Dermis microvascular lymphatic vessel endothelial cell (primary cell): ENCODE measurements at regions not wholly inside any gene's neighbourhood (a gene's known extent, or its start where the extent isn't known, plus 50 kb on each side); places are given as distances from the start of the nearest gene placed in this dataset.

Source experiments
- DNase-seq, 2 donors: peaks; one replicate each; pipeline versions ENCODE4 v3.0.0 to v3.0.0-alpha.2; 2010; ENCODE audit warnings: low read depth in 2 of 2

GRCh38 chr11:80182901-80183300 lies 742.1 kb upstream of the TENM4 start:
- no peak for DNase-seq

GRCh38 chr11:80173371-80174136 lies 732.7 kb upstream of the TENM4 start:
- DNase-seq = no peak

- DNase-seq = no peak
Measured at GRCh38 chr11:80168796-80169195, 728.0 kb upstream of the TENM4 start.

- no peak for DNase-seq
Measured at GRCh38 chr11:80167766-80168165, 726.9 kb upstream of the TENM4 start.

GRCh38 chr11:80165744-80166143 lies 724.9 kb upstream of the TENM4 start:
- no peak for DNase-seq

GRCh38 chr11:80163441-80163840 lies 722.6 kb upstream of the TENM4 start:
- no peak for DNase-seq

GRCh38 chr11:80163011-80163410 lies 722.2 kb upstream of the TENM4 start:
- DNase-seq = no peak

GRCh38 chr11:80162387-80162786 lies 721.6 kb upstream of the TENM4 start:
- no peak for DNase-seq

GRCh38 chr11:80157447-80157846 lies 716.6 kb upstream of the TENM4 start:
- no peak for DNase-seq

- no peak for DNase-seq
Measured at GRCh38 chr11:80156062-80156461, 715.2 kb upstream of the TENM4 start.

- no peak for DNase-seq
Measured at GRCh38 chr11:80155412-80156017, 714.7 kb upstream of the TENM4 start.

GRCh38 chr11:80146232-80146631 lies 705.4 kb upstream of the TENM4 start:
- no peak for DNase-seq

- no peak for DNase-seq
Measured at GRCh38 chr11:80144897-80145594, 704.2 kb upstream of the TENM4 start.

GRCh38 chr11:80136991-80137390 lies 696.2 kb upstream of the TENM4 start:
- no peak for DNase-seq

GRCh38 chr11:80129396-80129795 lies 688.6 kb upstream of the TENM4 start:
- no peak for DNase-seq

- no peak for DNase-seq
Measured at GRCh38 chr11:80122211-80122610, 681.4 kb upstream of the TENM4 start.

GRCh38 chr11:80118073-80118472 lies 677.2 kb upstream of the TENM4 start:
- no peak for DNase-seq

- no peak for DNase-seq
Measured at GRCh38 chr11:80116796-80117195, 676.0 kb upstream of the TENM4 start.

- DNase-seq = no peak
Measured at GRCh38 chr11:80109652-80110051, 668.8 kb upstream of the TENM4 start.

- no peak for DNase-seq
Measured at GRCh38 chr11:80109031-80109430, 668.2 kb upstream of the TENM4 start.

GRCh38 chr11:80107415-80107814 lies 666.6 kb upstream of the TENM4 start:
- DNase-seq = no peak

- DNase-seq = no peak
Measured at GRCh38 chr11:80104191-80104590, 663.4 kb upstream of the TENM4 start.
